GM18526 (cell line): ENCODE measurements at regions not wholly inside any gene's neighbourhood (a gene's known extent, or its start where the extent isn't known, plus 50 kb on each side); places are given as distances from the start of the nearest gene placed in this dataset.

Experiments used
- POLR2A ChIP-seq: IDR thresholded peaks from 3 replicates; pipeline ENCODE4 v1.6.1; 2011; ENCODE audit not compliant: insufficient read length; ENCODE audit errors: extremely low read depth

- no peak for TF ChIP-seq POLR2A
Measured at GRCh38 chr15:69744391-69745162, 292.0 kb downstream of the RPLP1 start.

GRCh38 chr15:69747193-69747592 is 294.6 kb downstream of the RPLP1 start:
- no peak for TF ChIP-seq POLR2A

- TF ChIP-seq POLR2A, result no peak
Measured at GRCh38 chr15:69748131-69748530, 295.5 kb downstream of the RPLP1 start.

- no peak for TF ChIP-seq POLR2A
Measured at GRCh38 chr15:69748576-69749185, 296.1 kb downstream of the RPLP1 start.

- no peak for TF ChIP-seq POLR2A
Measured at GRCh38 chr15:69749274-69749673, 296.7 kb downstream of the RPLP1 start.

GRCh38 chr15:69749797-69750196 is 297.2 kb downstream of the RPLP1 start:
- TF ChIP-seq POLR2A, result no peak

- no peak for TF ChIP-seq POLR2A
Measured at GRCh38 chr15:69750253-69750652, 297.6 kb downstream of the RPLP1 start.

GRCh38 chr15:69751147-69751546 is 298.5 kb downstream of the RPLP1 start:
- TF ChIP-seq POLR2A, result no peak

GRCh38 chr15:69751566-69751965 is 298.9 kb downstream of the RPLP1 start:
- TF ChIP-seq POLR2A, result no peak

- no peak for TF ChIP-seq POLR2A
Measured at GRCh38 chr15:69753867-69754266, 301.2 kb downstream of the RPLP1 start.

- TF ChIP-seq POLR2A, result no peak
Measured at GRCh38 chr15:69754313-69754712, 301.7 kb downstream of the RPLP1 start.

GRCh38 chr15:69755551-69756310 is 303.1 kb downstream of the RPLP1 start:
- no peak for TF ChIP-seq POLR2A

- TF ChIP-seq POLR2A, result no peak
Measured at GRCh38 chr15:69756440-69756839, 303.8 kb downstream of the RPLP1 start.

- no peak for TF ChIP-seq POLR2A
Measured at GRCh38 chr15:69757186-69757585, 304.6 kb downstream of the RPLP1 start.

- no peak for TF ChIP-seq POLR2A
Measured at GRCh38 chr15:69758291-69758771, 305.7 kb downstream of the RPLP1 start.
